Immature natural killer cell (primary cell): ENCODE measurements at regions not wholly inside any gene's neighbourhood (a gene's known extent, or its start where the extent isn't known, plus 50 kb on each side); places are given as distances from the start of the nearest gene placed in this dataset.
A peak's percentile ranks its signal among the peaks of the same experiment; 100 is the strongest.
"Not testable (repeated sequence)": the region's sequence is repeated elsewhere in the genome, so short reads cannot be mapped to it uniquely, and the experiment has no call there.

Experiments used
- DNase-seq, 3 donors: peaks; one replicate each; pipeline ENCODE4 v3.0.0; 2022; ENCODE audit warnings: mixed read lengths in 1 of 3
- H3K27ac Mint-ChIP-seq, 6 donors: one replicate each; pipeline ENCODE4 v1.8.0; 2020; ENCODE audit warnings: mixed read lengths in 6 of 6, mild to moderate bottlenecking in 5 of 6, inconsistent platforms in 4 of 6, moderate library complexity in 3 of 6
- H3K27me3 Mint-ChIP-seq, 3 donors: one replicate each; pipeline ENCODE4 v1.8.0; 2020 to 2021; ENCODE audit warnings: low read depth in 3 of 3, mild to moderate bottlenecking in 3 of 3, mixed read lengths in 3 of 3, moderate library complexity in 3 of 3, inconsistent platforms in 1 of 3
- H3K36me3 Mint-ChIP-seq, 3 donors: one replicate each; pipeline ENCODE4 v1.8.0; 2020; ENCODE audit warnings: mixed read lengths in 3 of 3, inconsistent platforms in 2 of 3, mild to moderate bottlenecking in 2 of 3
- H3K4me1 Mint-ChIP-seq, 2 donors: one replicate each; pipeline ENCODE4 v1.8.0; 2020; ENCODE audit warnings: inconsistent platforms in 2 of 2, mild to moderate bottlenecking in 2 of 2, mixed read lengths in 2 of 2, moderate library complexity in 1 of 2
- H3K4me3 Mint-ChIP-seq, 5 donors: one replicate each; pipeline ENCODE4 v1.8.0; 2020; ENCODE audit warnings: mild to moderate bottlenecking in 5 of 5, mixed read lengths in 5 of 5, inconsistent platforms in 3 of 5, moderate library complexity in 3 of 5
- H3K9me3 Mint-ChIP-seq, 6 donors: one replicate each; pipeline ENCODE4 v1.8.0; 2020; ENCODE audit warnings: mild to moderate bottlenecking in 6 of 6, mixed read lengths in 6 of 6, inconsistent platforms in 4 of 6, moderate library complexity in 3 of 6

- Mint-ChIP-seq H3K36me3 (peaks cover 0 to 12% (median 6%) of the 10 kb centered on the region in 3 donors), H3K4me1 (no peaks in the 10 kb centered on the region), H3K27ac (no peak overlapping the region), H3K9me3 (peaks cover 0 to 8% (median 1%) of the 10 kb centered on the region in 6 donors), H3K4me3 (no peak overlapping the region), H3K27me3 (peaks cover 0 to 6% (median 0%) of the 10 kb centered on the region in 3 donors)
- no peak for DNase-seq
Observed at GRCh38 chr12:91695964-91696363, 449.7 kb downstream of the BTG1 start.

GRCh38 chr12:91695406-91695805 is 450.2 kb downstream of the BTG1 start:
- not testable (repeated sequence) for H3K27ac Mint-ChIP-seq, H3K4me3 Mint-ChIP-seq, H3K27me3 Mint-ChIP-seq, H3K9me3 Mint-ChIP-seq, DNase-seq, H3K4me1 Mint-ChIP-seq
- H3K36me3 Mint-ChIP-seq, result peaks cover 0 to 12% (median 6%) of the 10 kb centered on the region in 3 donors

- H3K4me3 Mint-ChIP-seq, result no peak overlapping the region
- DNase-seq, result no peak
- H3K4me1 Mint-ChIP-seq, result peaks cover 8 to 18% of the 10 kb centered on the region in 2 donors
- H3K27ac Mint-ChIP-seq, result no peak overlapping the region
- peaks cover 0 to 6% (median 2%) of the 10 kb centered on the region in 3 donors for H3K27me3 Mint-ChIP-seq
- H3K9me3 Mint-ChIP-seq, result peaks cover 0 to 2% (median 0%) of the 10 kb centered on the region in 6 donors
- no peaks in the 10 kb centered on the region for H3K36me3 Mint-ChIP-seq
Observed at GRCh38 chr12:91690531-91690930, 455.1 kb downstream of the BTG1 start.

GRCh38 chr12:91687052-91688017 is 458.3 kb downstream of the BTG1 start:
- H3K27me3 Mint-ChIP-seq, result peaks cover 0 to 2% (median 1%) of the 10 kb centered on the region in 3 donors
- H3K36me3 Mint-ChIP-seq, result no peaks in the 10 kb centered on the region
- H3K27ac Mint-ChIP-seq, result peak overlapping the region in 2 of 6 donors; percentile 31 to 54
- peak; percentile 36 to 44 (median 36) for DNase-seq
- no peaks in the 10 kb centered on the region for H3K9me3 Mint-ChIP-seq
- H3K4me3 Mint-ChIP-seq, result peak overlapping the region in 1 of 5 donors; percentile 50
- peaks cover 8 to 18% of the 10 kb centered on the region in 2 donors for H3K4me1 Mint-ChIP-seq

GRCh38 chr12:91685917-91686316 is 459.7 kb downstream of the BTG1 start:
- peaks cover 0 to 2% (median 0%) of the 10 kb centered on the region in 3 donors for H3K27me3 Mint-ChIP-seq
- no peak for DNase-seq
- H3K27ac Mint-ChIP-seq, result no peak overlapping the region
- peaks cover 8 to 18% of the 10 kb centered on the region in 2 donors for H3K4me1 Mint-ChIP-seq
- no peaks in the 10 kb centered on the region for H3K9me3 Mint-ChIP-seq
- no peak overlapping the region for H3K4me3 Mint-ChIP-seq
- H3K36me3 Mint-ChIP-seq, result no peaks in the 10 kb centered on the region

- Mint-ChIP-seq H3K27ac (no peak overlapping the region), H3K9me3 (no peaks in the 10 kb centered on the region), H3K36me3 (peaks cover 0 to 5% (median 0%) of the 10 kb centered on the region in 3 donors), H3K4me3 (no peak overlapping the region), H3K4me1 (peaks cover 0 to 6% of the 10 kb centered on the region in 2 donors), H3K27me3 (peaks cover 0 to 3% (median 0%) of the 10 kb centered on the region in 3 donors)
- DNase-seq, result no peak
Observed at GRCh38 chr12:91681751-91682150, 463.9 kb downstream of the BTG1 start.

GRCh38 chr12:91680864-91681263 is 464.8 kb downstream of the BTG1 start:
- DNase-seq, result no peak
- Mint-ChIP-seq H3K27ac (no peak overlapping the region), H3K9me3 (no peaks in the 10 kb centered on the region), H3K36me3 (peaks cover 0 to 5% (median 0%) of the 10 kb centered on the region in 3 donors), H3K4me1 (no peaks in the 10 kb centered on the region), H3K27me3 (peaks cover 0 to 3% (median 0%) of the 10 kb centered on the region in 3 donors), H3K4me3 (no peak overlapping the region)

- H3K27me3 Mint-ChIP-seq, result peaks cover 0 to 3% (median 3%) of the 10 kb centered on the region in 3 donors
- H3K4me3 Mint-ChIP-seq, result no peak overlapping the region
- H3K4me1 Mint-ChIP-seq, result no peaks in the 10 kb centered on the region
- no peak overlapping the region for H3K27ac Mint-ChIP-seq
- no peak for DNase-seq
- peaks cover 0 to 10% (median 0%) of the 10 kb centered on the region in 3 donors for H3K36me3 Mint-ChIP-seq
- H3K9me3 Mint-ChIP-seq, result no peaks in the 10 kb centered on the region
Observed at GRCh38 chr12:91677556-91677955, 468.1 kb downstream of the BTG1 start.

- peaks cover 0 to 7% (median 3%) of the 10 kb centered on the region in 3 donors for H3K27me3 Mint-ChIP-seq
- no peak overlapping the region for H3K27ac Mint-ChIP-seq
- no peaks in the 10 kb centered on the region for H3K9me3 Mint-ChIP-seq
- no peak for DNase-seq
- no peak overlapping the region for H3K4me3 Mint-ChIP-seq
- no peaks in the 10 kb centered on the region for H3K4me1 Mint-ChIP-seq
- peaks cover 0 to 10% (median 0%) of the 10 kb centered on the region in 3 donors for H3K36me3 Mint-ChIP-seq
Observed at GRCh38 chr12:91675401-91675800, 470.2 kb downstream of the BTG1 start.

- Mint-ChIP-seq H3K4me1 (no peaks in the 10 kb centered on the region), H3K27ac (no peak overlapping the region), H3K27me3 (peaks cover 0 to 7% (median 0%) of the 10 kb centered on the region in 3 donors), H3K9me3 (no peaks in the 10 kb centered on the region), H3K4me3 (no peak overlapping the region), H3K36me3 (peaks cover 0 to 4% (median 0%) of the 10 kb centered on the region in 3 donors)
- no peak for DNase-seq
Observed at GRCh38 chr12:91672130-91672529, 473.5 kb downstream of the BTG1 start.

- no peak overlapping the region for H3K4me3 Mint-ChIP-seq
- no peak overlapping the region for H3K27ac Mint-ChIP-seq
- no peaks in the 10 kb centered on the region for H3K36me3 Mint-ChIP-seq
- H3K4me1 Mint-ChIP-seq, result no peaks in the 10 kb centered on the region
- H3K9me3 Mint-ChIP-seq, result no peaks in the 10 kb centered on the region
- DNase-seq, result no peak
- peaks cover 0 to 5% (median 0%) of the 10 kb centered on the region in 3 donors for H3K27me3 Mint-ChIP-seq
Observed at GRCh38 chr12:91667694-91668093, 478.0 kb downstream of the BTG1 start.

- Mint-ChIP-seq H3K27me3 (peaks cover 0 to 6% (median 0%) of the 10 kb centered on the region in 3 donors), H3K4me1 (no peaks in the 10 kb centered on the region), H3K27ac (no peak overlapping the region), H3K9me3 (no peaks in the 10 kb centered on the region), H3K36me3 (no peaks in the 10 kb centered on the region), H3K4me3 (no peak overlapping the region)
- DNase-seq, result no peak
Observed at GRCh38 chr12:91663744-91664143, 481.1 kb upstream of the DCN start.

- no peak for DNase-seq
- Mint-ChIP-seq H3K4me3 (no peak overlapping the region), H3K4me1 (no peaks in the 10 kb centered on the region), H3K9me3 (no peaks in the 10 kb centered on the region), H3K27ac (no peak overlapping the region), H3K36me3 (no peaks in the 10 kb centered on the region), H3K27me3 (peaks cover 0 to 6% (median 0%) of the 10 kb centered on the region in 3 donors)
Observed at GRCh38 chr12:91663310-91663709, 480.7 kb upstream of the DCN start.

- Mint-ChIP-seq H3K27me3 (peaks cover 0 to 6% (median 0%) of the 10 kb centered on the region in 3 donors), H3K27ac (no peak overlapping the region), H3K9me3 (no peaks in the 10 kb centered on the region), H3K4me1 (no peaks in the 10 kb centered on the region), H3K4me3 (no peak overlapping the region), H3K36me3 (no peaks in the 10 kb centered on the region)
- DNase-seq, result no peak
Observed at GRCh38 chr12:91662021-91662420, 479.4 kb upstream of the DCN start.
